AG04449 (cell line): ENCODE measurements at regions not wholly inside any gene's neighbourhood (a gene's known extent, or its start where the extent isn't known, plus 50 kb on each side); places are given as distances from the start of the nearest gene placed in this dataset.

Experiments
- CTCF ChIA-PET: fragments of 350-600 bp; formaldehyde crosslinking; extraction: SDS; loops from one replicate; lab custom pipeline; 2021; ENCODE audit warnings: antibody characterized with exemption; lab: Yijun Ruan, JAX
- POLR2A ChIA-PET: fragments of 400-600, 350-600 bp; formaldehyde crosslinking; extraction: SDS; loops from one replicate; lab custom pipeline; 2020; ENCODE audit warnings: antibody characterized with exemption, inconsistent platforms; lab: Yijun Ruan, JAX
- DNase-seq: peaks from one replicate; pipeline ENCODE4 v3.0.0-alpha.2; 2010; ENCODE audit warnings: low read depth, low spot score
- H3K4me3 ChIP-seq: 2 replicates; pipeline ENCODE4 v1.5.1; 2011; ENCODE audit warnings: low read depth, mild to moderate bottlenecking, control low read depth, low read length
- TF ChIP-seq, protein P1 (sequence below): IDR thresholded peaks from one replicate; pipeline ENCODE4 v1.5.1; 2011; ENCODE audit warnings: mild to moderate bottlenecking, moderate library complexity, low read length, control low read depth, inconsistent platforms; ENCODE audit not compliant: insufficient read depth; ENCODE audit errors: missing control alignments

DNA sequence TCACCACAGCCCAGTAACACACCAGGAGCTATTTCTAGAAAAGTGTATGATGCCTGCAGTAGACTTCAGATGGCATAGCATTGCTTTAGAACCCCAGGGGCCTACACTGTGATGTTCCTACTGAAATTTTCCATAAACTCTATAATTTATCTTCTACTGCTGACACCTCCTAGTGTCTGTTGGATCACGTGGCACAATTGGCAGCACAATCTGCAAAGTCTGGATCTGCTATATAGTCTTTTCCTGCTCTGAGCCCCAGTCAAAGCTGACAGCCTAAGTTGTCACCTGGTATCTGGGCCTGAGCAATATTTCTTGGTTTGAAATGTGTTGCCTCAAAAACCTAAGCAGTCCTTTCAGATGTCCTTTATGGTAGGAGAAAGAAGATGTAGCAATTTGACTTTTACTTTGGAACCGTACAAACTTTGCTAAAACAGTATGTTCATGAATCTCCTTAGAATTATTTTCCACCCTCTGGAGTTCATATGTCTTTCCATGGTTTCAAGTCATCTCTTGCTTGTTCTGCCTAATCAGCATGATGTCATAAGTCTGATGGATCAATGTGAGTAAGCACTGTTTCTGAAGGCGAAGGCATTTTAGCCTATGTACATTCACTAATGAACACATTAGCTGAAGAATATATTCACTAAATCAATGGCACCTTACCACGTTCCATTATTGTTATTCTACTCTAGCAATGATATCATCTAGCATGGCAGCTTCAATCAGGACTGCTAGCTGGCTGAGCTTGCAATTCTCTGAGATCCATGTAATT lies 536.5 kb upstream of the NBEA start:
- H3K4me3 ChIP-seq = no peak overlapping the region
- CTCF ChIA-PET = no interaction called here
- TF ChIP-seq, protein P1, sequence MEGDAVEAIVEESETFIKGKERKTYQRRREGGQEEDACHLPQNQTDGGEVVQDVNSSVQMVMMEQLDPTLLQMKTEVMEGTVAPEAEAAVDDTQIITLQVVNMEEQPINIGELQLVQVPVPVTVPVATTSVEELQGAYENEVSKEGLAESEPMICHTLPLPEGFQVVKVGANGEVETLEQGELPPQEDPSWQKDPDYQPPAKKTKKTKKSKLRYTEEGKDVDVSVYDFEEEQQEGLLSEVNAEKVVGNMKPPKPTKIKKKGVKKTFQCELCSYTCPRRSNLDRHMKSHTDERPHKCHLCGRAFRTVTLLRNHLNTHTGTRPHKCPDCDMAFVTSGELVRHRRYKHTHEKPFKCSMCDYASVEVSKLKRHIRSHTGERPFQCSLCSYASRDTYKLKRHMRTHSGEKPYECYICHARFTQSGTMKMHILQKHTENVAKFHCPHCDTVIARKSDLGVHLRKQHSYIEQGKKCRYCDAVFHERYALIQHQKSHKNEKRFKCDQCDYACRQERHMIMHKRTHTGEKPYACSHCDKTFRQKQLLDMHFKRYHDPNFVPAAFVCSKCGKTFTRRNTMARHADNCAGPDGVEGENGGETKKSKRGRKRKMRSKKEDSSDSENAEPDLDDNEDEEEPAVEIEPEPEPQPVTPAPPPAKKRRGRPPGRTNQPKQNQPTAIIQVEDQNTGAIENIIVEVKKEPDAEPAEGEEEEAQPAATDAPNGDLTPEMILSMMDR = no peak
- DNase-seq = no peak
- POLR2A ChIA-PET = no interaction called here

DNA sequence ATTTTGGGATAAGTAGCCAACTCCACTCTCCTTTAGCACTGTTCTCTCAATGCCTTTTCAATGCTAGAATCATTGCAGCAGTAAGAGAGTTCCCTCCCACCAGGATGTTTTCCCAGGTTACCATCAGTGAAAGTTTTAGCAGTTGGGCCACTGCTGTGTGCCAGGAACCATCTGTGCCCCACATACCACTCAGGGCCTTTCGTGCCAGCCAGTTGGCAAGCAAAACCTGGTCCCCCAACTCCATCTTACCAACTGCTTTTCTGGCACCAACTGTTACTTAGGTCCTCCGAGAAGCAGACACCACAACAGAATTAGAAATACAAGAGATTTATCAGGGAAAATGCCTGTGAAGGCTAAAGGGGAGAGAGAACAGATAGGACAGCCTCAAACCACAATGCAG lies 533.4 kb upstream of the NBEA start:
- TF ChIP-seq, protein P1 = no peak

DNA sequence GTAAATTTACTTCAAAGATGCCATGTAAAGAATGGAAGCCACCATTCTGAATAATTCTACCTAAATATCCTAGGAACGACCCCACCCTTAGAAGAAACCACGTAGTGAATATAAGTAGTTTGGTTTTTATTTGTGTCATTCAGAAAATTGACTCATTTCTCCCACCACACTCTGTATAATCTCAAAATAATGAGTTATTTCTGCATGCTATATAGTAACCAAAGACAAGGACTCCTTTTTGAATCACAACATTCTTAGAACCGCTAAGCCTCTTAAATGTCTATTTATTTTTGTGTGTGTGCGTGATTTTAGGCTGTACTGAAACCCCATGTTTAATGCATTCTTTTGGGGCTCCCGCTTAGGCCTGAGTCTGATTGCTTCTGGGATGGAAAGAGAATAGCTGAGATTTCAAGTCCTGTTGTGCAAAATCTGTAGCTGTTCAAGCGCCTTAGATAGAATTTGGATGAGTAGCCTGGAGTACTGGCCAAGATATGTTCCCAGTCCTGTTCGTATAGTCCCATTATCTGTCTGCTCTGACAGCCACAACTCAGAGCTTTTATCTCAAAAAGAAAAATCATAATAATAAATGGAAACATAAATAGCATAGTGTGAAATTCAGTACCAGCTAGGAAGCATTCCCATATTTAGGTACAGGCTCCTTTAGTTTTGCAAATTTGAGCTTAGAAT lies 532.4 kb upstream of the NBEA start:
- no peak overlapping the region for H3K4me3 ChIP-seq
- TF ChIP-seq, protein P1 = no peak
- DNase-seq = no peak
- CTCF ChIA-PET = interaction anchor here (2.6 kb wide), 1 partner anchor 9 kb away, joined by 7 read pairs; no protein-coding TSS in a partner anchor
- POLR2A ChIA-PET = no interaction called here

More for the DNA sequence above, 533.4 kb upstream of the NBEA start:
- CTCF ChIA-PET = no interaction called here
- no peak overlapping the region for H3K4me3 ChIP-seq
- no peak for DNase-seq
- POLR2A ChIA-PET = no interaction called here

DNA sequence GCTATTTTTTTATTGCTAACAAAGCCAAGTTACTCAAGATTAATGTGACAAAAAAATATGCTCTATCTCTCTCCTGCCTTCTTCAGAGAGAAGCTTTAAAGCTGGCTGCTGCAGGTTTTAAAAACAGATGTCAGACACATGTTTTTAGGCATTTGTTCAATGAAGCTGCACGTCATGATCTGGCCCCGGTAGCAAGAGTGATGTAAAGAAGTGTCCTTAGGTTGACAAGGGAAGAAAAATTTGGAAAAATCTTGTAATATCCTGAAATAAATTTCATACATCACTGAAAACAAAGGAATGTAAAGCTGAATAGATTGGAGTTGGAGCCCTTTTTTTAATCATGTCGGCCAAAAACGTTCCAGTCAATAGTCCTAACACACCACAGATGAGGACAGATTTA lies 531.4 kb upstream of the NBEA start:
- CTCF ChIA-PET = interaction anchor here (2.6 kb wide), 1 partner anchor 10 kb away, joined by 7 read pairs; no protein-coding TSS in a partner anchor
- H3K4me3 ChIP-seq = no peak overlapping the region
- POLR2A ChIA-PET = interaction anchor here (0.7 kb wide), 1 partner anchor 472 kb away, joined by 3 read pairs; no protein-coding TSS in a partner anchor
- TF ChIP-seq, protein P1 = no peak
- no peak for DNase-seq

DNA sequence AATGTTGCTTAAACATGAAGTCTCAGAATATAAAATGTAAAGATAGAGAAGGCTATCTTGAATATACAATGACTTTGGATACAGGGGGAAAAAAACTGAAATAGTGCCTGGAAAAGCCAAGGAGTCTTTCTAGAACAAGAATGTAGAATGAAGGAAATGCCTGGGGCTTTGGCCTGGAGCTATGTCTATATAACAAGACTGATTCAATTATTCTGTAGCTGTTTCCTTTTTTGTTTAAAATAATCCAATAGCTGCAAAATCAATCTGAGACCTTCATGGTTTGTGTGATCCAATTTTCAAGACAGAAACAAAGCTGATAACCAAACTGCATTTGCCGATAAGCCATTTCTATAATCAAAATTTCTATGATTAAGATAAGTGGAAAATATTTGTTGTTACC lies 530.9 kb upstream of the NBEA start:
- H3K4me3 ChIP-seq = no peak overlapping the region
- no peak for DNase-seq
- ChIA-PET CTCF (interaction anchor here (2.6 kb wide), 1 partner anchor 11 kb away, joined by 7 read pairs; no protein-coding TSS in a partner anchor), POLR2A (no interaction called here)
- TF ChIP-seq, protein P1 = no peak

DNA sequence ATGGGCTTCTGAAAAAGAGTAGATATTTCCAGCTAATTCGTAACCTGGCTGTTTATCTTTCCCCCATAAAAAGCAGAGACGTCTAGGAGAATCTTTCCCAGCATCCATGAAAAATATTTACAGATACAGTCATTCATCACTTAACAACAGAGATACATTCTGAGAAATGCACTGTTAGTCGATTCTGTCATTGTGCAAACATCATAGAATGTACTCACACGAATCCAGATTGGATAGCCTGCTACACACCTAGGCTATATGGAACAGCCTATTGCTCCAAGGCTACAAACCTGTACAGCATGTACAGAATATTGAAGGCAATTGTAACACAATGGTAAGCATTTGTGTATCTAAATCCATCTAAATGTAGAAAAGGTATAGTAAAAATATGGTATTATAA lies 530.2 kb upstream of the NBEA start:
- TF ChIP-seq, protein P1 = no peak
- no peak overlapping the region for H3K4me3 ChIP-seq
- ChIA-PET CTCF (interaction anchor here (2.6 kb wide), 1 partner anchor 11 kb away, joined by 7 read pairs; no protein-coding TSS in a partner anchor), POLR2A (no interaction called here)
- no peak for DNase-seq
